ENCODE measurements at regions not wholly inside any gene's neighbourhood (a gene's known extent, or its start where the extent isn't known, plus 50 kb on each side); places are given as distances from the start of the nearest gene placed in this dataset.
A peak's percentile ranks its signal among the peaks of the same experiment; 100 is the strongest.

- Histone ChIP-seq H3K79me2 (ENCODE audit: control insufficient read depth, insufficient read depth, low read length) (no peaks in the 10 kb centered on the region), H4K20me1 (replicated peaks; ENCODE audit: control insufficient read depth, insufficient read depth, low read length) (no peaks in the 10 kb centered on the region), H3K9ac (ENCODE audit: insufficient read depth in 1 of 2, low read depth in 2 of 2, low read length in 2 of 2) (no peak overlapping the region), H3K9me3 (replicated peaks; ENCODE audit: control insufficient read depth, insufficient read depth, low read depth, low read length) (no peaks in the 10 kb centered on the region), H2AFZ (ENCODE audit: low read depth, low read length) (no peak overlapping the region), H3K27me3 (ENCODE audit: control insufficient read depth in 2 of 2, insufficient read depth in 2 of 2, low read length in 2 of 2) (no peaks in the 10 kb centered on the region), H3K9me1 (ENCODE audit: control insufficient read depth, insufficient read depth, low read length) (no peaks in the 10 kb centered on the region), H3K4me1 (replicated peaks in 1 of 2; ENCODE audit: control insufficient read depth in 2 of 2, insufficient read depth in 2 of 2, low read length in 2 of 2) (no peaks in the 10 kb centered on the region), H3K36me3 (ENCODE audit: control insufficient read depth, insufficient read depth, low read length) (no peaks in the 10 kb centered on the region), H3K27ac (ENCODE audit: extremely low read depth, low read depth, low read length) (no peak overlapping the region), H3K4me3 (no peak overlapping the region), H3K4me2 (ENCODE audit: insufficient read depth, low read length) (no peak overlapping the region)
- intact Hi-C loops (cut with micrococcal nuclease) = no loop called here
- TF ChIP-seq, protein P1, sequence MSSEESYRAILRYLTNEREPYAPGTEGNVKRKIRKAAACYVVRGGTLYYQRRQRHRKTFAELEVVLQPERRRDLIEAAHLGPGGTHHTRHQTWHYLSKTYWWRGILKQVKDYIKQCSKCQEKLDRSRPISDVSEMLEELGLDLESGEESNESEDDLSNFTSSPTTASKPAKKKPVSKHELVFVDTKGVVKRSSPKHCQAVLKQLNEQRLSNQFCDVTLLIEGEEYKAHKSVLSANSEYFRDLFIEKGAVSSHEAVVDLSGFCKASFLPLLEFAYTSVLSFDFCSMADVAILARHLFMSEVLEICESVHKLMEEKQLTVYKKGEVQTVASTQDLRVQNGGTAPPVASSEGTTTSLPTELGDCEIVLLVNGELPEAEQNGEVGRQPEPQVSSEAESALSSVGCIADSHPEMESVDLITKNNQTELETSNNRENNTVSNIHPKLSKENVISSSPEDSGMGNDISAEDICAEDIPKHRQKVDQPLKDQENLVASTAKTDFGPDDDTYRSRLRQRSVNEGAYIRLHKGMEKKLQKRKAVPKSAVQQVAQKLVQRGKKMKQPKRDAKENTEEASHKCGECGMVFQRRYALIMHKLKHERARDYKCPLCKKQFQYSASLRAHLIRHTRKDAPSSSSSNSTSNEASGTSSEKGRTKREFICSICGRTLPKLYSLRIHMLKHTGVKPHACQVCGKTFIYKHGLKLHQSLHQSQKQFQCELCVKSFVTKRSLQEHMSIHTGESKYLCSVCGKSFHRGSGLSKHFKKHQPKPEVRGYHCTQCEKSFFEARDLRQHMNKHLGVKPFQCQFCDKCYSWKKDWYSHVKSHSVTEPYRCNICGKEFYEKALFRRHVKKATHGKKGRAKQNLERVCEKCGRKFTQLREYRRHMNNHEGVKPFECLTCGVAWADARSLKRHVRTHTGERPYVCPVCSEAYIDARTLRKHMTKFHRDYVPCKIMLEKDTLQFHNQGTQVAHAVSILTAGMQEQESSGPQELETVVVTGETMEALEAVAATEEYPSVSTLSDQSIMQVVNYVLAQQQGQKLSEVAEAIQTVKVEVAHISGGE (CRISPR knock-in tag; IDR thresholded peaks at IDR 0.05) = no peak
- TF ChIP-seq ZNF316 (IDR thresholded peaks at IDR 0.05) (0 out of 2 replicates have a peak, but pooled peaks have one; percentile 4), MAFG (tag; conservative IDR thresholded peaks at IDR 0.05) (peak; percentile 24; the same call in 1 of the 2 replicates)
- in situ Hi-C loops (cut with MboI) = no loop called here
- DNase-seq (ENCODE audit: extremely low read depth in 1 of 4, low spot score in 3 of 4) (no peak), FAIRE-seq (no peak), ATAC-seq (no peak)
- 0% methylated on average over 2 of the region's 2 CpGs for WGBS (ENCODE audit: insufficient coverage, low coverage, missing lambda C conversion rate)
- ChIA-PET CTCF (ENCODE audit: low intra/inter-chr PET ratio) (no interaction called here), POLR2A (no interaction called here)
- BruUV-seq (replicated peaks) = no TSS peak
These were observed 96.0 kb upstream of the ZNF385D start for GRCh38 chr3:21847005-21847404.
